Body of pancreas (tissue), 4 donors: ENCODE measurements at regions not wholly inside any gene's neighbourhood (a gene's known extent, or its start where the extent isn't known, plus 50 kb on each side); places are given as distances from the start of the nearest gene placed in this dataset.

Experiments
- CTCF ChIP-seq, 7 experiments: fragments of 450-650 bp in 4 of 7; fragments of 200-600 bp in 3 of 7; sonication (generic) in 3 of 7; IDR thresholded peaks; one replicate each; pipeline ENCODE4 v1.5.1; 2016 to 2019; ENCODE audit warnings: antibody characterized with exemption in 7 of 7
- POLR2A ChIP-seq, 3 donors: fragments of 450-650 bp; IDR thresholded peaks; one replicate each; pipeline ENCODE4 v1.6.1; 2016; ENCODE audit warnings: antibody characterized with exemption in 3 of 3, mild to moderate bottlenecking in 2 of 3

GRCh38 chr5:97245386-97245785 lies 62.3 kb upstream of the RIOK2 start:
- TF ChIP-seq POLR2A (IDR thresholded peaks at IDR 0.05) (no peak), CTCF (IDR thresholded peaks at IDR 0.05) (no peak)
